Activated T-helper 1 cell treated with Interleukin-2 at 50 U/mL for 16 hours (primary cell): ENCODE measurements at regions not wholly inside any gene's neighbourhood (a gene's known extent, or its start where the extent isn't known, plus 50 kb on each side); places are given as distances from the start of the nearest gene placed in this dataset.
A peak's percentile ranks its signal among the peaks of the same experiment; 100 is the strongest.

Experiments
- DNase-seq: peaks from one replicate; pipeline ENCODE4 v3.0.0-alpha.2; 2020; ENCODE audit warnings: low read depth

DNA sequence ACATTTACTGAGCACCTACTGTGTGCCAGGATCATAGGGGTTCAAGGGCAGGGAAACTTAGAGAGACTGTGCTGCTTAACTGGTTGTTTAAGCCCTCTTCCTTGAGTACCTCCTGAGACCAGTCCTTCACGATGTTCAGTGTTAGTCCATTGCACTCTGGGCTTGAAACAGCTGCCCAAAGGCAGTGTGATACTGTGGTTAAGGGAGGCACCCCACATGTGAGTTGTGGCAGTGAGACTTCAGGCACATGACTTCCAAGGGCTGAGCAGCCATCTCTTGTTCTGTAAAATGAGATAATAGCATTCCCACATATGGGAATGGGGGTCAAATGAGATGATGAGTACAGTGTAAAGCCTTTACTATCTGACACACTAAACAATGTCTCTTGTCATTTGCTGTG, 75.1 kb downstream of the LINGO1 start:
- no peak for DNase-seq

DNA sequence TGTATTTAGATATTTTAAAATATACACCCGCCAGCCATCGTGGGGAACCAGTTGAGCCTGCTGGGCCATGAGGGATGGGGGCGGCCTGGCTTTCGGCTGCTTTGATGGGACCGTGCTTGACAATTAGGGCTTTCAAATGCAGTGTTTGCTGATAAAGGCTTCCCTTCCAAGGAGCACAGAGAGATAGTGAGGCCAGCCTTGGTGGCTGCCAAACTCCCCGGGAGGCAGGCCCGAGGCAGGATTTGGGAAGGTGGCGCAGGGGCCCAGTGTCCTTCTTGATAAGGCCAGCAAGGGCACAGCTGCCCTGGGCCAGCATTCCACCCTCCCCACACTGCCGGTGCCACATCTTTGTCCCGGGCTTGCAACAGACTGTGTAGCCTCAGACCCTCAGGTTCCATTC, 75.6 kb downstream of the LINGO1 start:
- no peak for DNase-seq

DNA sequence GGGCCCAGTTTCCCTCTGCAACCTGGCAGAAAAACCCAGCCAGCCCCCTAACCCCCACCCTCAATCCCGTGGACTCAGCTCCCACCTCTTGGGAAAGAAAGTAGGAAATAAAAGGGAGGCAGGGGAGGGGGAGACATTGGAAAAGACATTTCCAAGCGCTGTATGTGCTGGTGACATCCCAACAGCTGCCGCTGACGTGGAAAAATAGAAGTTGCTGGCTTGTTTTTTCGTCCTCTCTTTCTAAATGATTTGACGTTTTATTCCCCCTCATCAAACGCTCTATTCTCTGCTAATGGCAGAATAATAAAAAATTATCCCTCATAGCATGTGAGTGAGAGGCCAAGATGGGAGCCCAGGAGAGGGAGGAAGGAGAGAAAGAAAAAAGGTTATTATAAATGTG, 76.1 kb downstream of the LINGO1 start:
- no peak for DNase-seq

DNA sequence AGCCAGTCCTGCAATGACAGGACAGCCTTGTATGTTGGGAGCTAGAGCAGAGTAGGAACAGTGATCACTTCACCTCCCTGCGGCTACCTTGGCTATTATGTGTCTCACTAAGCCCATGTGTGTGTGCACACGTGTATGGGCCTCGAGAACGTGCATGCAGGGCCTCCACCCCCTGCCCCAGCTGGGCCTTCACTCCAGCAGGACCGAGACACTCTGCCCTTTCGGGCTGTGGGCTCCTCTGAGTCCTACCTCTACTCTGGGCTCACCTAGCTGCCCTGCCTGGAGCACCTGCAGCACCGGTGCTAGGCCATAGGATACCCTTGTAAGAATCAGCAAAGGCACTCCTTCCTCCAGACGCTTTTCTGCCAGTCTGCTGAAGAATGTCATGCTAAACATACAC, 77.5 kb downstream of the LINGO1 start:
- DNase-seq, result no peak

DNA sequence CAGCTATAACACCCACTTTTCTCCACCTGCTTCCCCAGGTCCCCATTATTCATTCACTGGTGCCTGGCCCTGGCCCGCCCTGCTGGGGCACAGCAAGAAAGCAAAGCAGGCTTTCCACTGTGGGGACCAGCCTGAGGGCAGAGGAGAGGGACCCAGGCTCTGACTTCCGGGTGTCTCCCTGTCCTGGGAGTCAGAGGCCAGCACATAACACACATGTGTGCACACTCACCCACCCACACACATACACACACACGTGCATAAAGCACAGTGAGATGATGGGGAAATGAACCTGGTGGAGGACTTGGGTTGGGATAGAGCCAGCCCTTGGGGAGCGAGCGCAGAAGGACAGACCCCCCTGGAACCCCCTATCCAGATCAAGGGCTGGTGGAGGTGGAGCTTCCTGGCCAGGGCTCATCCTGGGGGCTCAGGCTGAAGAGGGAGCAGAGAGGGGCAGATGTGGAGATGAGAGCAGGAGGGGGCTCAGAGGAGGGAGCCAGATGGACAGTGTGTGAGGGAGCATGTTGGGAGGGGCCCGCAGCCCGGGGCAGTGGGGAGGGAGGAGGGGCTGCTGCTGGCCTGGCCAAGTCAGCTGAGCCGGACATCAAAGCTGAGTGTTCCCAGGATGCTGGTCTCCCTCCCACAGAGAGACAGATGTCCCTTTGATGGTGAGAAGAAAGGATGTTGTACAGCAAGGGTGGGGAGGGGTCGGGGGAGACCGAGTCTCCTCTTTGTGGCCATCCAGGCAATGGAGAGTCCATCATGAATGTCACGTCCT, 78.2 kb downstream of the LINGO1 start:
- no peak for DNase-seq

DNA sequence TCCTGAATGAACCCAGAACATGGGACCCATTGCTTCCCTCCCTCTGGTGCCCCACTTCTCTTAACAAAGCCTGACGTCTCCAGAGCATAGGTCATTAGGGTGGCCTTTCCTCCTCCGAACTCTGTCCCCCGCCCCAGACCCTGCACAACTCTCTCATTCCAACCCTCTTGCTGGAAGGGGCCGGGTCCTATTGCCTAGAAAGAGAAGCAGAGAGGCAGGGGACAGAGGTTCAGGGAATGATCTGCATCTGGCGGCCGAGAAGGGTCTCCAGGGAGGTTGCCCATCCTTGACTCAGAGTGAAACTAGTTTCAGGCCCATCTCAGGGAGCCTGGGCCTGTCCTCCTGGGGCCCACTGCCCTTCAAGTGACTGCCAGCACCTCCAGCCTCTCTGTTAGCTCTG, 79.0 kb downstream of the LINGO1 start:
- DNase-seq, result no peak

DNA sequence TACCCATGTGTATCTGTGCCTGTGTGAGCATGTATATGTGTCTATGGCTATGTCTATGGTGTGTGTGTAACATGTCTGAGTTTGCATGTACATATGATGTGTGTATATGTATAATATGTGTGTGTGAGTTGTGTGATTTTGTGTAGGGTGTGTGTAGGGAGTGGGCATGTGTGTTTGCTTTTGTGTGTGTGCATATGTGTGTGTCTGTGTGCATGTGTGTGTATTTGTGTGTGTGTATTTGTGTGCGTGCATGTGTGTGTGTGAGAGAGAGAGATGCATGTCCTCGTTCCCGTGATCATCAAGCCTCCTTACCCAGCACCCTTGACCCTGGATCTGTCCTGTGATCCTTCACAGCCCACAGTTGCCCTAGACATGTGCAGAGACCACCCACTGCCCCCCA, 79.5 kb downstream of the LINGO1 start:
- no peak for DNase-seq

DNA sequence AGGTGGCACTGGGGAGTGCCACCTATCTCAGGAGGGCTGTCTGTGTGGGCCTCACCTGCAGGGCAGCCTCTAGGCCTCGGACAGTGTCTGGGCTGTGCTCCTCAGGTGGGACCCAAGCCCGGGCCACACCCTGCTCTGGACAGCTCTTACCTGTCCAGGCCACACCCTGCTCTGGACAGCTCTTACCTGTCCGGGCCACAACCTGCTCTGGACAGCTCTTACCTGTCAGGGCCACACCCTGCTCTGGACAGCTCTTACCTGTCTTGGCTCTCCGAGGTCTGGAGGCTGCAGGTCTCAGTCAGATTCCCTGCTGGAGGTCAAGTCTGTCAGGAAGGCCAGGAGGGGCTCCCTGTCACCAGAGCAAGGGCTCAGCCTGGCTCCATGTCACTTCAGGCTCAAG, 80.6 kb downstream of the LINGO1 start:
- no peak for DNase-seq

DNA sequence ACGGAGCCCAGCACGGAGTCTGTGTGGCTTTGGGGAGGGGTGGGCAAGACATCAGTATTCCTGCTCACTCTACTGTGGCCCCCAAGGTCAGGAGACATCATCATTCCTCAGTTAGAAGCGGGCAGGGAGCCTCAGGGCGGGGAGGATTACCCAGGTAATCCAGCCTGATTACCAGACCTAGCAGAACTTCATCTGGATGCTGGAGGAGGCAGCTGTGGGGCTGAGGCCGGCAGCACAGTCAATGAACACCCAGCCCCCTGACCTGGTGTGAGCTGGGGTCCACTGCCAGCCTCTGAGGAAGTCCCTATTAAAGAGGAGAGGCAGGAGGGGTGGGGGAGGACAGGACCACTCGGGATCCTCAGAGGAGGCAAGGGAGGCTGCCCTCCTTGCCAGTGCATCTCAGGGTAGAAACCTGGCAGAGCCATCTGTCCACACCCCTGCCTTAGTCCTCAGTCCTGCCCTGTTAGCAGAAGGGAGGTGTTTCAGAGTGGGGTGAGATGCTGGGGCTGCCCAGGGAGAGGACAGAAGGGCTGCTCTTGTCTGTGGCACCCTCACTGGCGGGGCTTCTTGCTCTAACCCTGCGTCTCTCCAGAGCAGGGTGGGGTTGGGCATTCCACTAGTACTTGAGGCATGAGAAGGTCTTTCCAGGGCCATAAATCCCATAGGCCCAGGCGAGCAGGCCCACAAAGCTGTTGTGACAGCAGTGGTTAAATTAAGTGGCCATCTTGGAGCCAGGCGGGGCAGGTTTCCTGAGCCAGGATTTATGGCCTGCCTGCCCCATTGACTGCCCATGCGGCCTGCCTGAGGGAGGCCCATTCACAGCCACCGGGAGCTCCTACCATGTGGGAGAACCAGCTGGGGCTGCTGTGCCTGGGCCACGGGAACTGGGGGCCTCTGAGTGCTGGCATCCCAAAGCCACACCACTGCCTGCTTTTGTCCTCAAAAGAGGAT, 82.1 kb downstream of the LINGO1 start:
- DNase-seq, result no peak

DNA sequence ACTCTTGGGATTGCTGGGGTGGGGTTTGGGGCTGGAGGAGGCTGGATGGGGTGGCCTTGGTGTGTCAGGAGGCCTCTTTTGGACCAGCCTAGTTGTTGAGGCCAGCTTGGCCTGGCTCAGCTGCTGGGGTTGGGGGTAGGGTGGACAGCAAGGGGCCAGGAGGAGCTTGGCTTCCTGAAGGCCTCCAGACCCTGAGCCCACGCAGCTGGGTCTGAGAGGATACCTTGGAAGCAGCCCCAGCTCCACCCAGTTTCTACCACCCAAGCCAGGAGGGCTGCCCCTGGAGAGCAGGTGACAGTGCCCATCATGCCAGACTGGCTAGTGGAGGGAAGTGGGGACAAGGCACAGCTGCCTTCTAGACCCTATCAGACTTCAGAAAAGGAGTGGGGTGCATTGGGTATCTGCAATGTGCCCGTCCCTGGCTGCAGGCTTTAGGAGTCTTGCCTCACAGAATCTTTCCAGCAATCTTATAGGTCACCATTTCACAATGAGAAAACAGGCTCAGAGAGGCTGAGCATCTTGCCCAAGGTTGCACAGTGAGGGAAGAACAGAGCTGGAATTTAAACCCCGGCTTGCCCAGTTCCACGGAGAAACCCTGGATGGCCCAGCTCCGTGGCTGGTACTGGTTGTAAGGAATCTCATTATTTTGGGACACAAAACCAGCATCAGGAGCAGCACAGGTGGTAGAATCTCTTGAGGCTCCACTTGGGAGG, 83.0 kb downstream of the LINGO1 start:
- no peak for DNase-seq

DNA sequence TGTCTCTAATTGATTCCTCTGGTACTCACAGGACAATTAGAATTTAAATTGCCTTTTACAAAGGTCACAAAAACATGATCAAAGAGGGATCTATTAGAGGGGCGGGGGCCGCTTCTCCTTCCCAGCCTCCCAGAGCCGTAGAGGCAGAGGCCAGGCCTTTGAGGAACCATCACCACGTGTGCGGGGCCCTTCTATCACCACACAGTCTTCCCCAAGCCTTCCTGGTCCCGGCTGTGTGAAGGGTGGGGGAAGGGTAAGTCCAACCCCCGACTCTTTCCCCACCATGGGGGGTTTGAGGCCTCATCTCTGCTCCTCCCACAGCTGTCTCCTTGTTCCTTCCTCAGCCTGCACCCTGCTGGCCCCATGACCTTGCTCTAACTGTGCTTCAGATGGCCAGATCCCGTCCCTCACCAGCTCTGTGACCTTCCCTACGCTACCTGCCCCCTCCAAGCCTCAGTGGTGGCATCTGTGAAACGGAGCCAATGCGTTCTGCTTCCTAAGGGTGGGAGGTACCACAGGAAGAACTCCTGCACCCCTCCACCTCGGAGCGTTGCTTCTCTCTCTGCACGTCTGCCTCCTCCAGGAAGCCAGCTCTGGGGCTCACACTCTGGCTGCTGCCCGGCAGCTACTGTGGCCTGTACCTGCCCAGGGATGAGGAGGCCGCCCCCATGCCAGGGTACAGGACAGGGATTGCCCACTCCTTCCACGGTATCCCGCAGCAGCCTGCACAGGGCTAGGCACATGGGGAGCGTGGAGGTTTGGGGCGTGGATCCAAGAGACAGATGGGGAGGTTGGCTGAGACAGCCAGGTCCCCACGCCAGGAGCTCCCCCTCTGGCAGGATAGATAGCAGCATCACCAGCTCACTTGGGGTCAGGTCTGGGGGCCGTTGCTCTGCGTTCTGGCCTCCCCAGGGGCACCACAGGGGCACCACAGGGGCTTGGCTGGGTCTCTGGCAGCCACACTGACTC, 83.8 kb downstream of the LINGO1 start:
- DNase-seq, result no peak

DNA sequence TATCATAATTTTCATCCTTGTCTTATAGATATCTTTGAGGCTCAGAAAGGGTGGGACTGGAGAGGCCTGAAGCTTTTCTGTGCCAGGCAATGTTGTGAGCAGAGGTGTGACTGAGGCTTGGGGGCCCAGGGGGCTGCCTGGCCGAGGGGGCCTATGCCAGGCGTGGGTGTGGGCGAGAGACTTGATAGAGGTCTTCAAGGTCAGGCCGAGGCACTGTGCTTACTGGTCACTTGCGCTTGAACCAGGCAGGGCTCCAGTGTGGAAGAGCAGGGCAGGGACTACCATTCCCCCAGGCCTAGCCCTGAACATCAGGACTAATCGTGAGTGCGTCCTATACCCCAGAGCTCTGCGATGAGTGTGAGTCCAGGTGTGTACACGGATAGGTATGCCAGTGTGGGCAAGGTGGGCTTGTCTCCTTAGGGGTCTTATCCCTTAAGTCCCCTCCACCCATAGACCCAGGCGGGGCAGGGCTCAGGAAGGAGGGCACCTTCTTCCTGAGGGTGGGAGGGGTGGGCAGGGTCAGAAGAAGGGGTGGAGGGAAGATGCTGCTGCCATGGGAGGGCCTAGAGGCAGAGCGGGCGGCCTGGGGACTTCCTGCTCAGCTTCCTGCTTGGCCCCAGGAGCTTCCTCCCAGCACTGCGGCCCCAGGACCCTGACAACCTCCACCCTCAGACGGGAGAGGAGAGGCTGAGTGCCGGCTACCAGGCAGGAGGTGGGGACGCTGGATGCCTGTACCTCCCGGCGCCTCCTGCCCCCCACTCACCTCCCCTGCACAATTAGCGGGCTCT, 84.7 kb downstream of the LINGO1 start:
- no peak for DNase-seq

DNA sequence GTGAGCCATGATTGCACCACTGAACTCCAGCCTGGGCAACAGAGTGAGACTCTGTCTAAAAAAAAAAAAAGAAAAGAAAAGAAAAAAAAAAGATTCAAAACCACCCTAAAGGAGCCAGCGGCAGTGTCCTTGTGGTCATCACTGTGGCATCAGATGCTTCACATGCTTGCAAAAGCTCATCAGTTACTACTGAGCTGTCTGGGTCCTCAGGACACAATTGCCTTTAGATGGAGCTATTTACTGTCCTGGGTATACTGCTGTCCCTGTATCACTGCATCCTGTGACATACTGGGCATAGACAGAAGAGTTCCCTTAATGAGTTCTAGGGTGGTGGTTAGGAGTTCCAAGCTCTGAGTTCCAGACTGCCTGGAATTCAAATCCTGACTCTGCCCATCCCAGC, 85.8 kb downstream of the LINGO1 start:
- no peak for DNase-seq

DNA sequence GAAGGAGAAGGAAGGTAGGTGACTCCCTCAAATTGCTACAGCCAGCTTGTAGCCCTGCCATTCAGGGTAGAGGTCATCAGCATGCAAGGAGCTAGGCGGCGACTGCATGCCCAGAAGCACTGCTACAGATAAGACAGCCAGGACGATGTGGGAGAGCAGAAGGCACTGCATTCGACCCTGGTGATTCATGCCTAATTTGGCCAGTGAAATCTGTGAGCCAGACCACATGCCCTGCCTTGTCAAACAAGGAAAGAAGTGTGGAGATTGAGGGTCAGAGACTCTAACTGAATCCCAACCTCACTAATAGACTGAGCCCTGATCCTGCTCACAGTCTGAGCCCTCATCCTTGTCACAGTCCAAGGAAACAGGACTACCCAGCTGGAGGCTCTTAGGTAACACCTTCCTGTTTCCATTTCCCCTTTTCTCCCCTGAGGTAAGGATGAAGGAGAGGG, 86.6 kb downstream of the LINGO1 start:
- no peak for DNase-seq

DNA sequence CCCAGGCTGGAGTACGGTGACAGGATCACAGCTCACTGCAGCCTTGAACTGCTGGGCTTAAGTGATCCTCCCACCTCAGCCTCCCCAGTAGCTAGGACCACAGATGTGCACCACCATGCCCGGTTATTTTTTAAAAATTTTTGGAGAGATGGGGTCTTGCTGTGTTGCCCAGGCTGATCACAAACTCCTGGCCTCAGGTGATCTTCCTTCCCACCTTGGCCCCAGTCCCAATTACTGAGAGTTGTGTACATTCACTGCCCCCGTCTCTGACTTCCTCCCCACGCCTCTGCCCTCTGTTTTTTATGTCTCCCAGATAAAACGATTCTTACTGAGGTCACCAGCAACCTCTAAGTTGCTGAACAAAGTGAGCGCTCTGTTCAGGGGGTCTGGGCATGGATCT, 87.7 kb downstream of the LINGO1 start:
- DNase-seq, result no peak

DNA sequence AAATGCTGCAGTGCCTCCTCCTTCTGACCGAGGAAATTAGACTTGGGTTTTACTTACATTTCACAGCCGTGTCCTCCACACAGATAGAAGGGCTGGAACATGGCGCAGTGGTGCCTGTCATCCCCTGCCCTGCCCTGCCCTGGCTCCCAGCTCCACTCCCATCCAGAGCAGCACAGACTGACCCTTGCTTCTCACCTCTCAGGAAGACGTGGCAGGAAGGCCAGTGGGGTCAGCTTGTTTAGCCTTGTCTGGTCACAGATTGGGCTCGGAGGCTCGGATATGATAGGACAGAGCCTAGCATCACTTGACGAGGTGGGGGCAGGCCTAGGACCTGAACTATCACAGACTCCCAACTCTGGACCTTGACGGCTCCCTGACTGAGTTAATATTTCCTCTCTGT, 88.5 kb downstream of the LINGO1 start:
- no peak for DNase-seq

DNA sequence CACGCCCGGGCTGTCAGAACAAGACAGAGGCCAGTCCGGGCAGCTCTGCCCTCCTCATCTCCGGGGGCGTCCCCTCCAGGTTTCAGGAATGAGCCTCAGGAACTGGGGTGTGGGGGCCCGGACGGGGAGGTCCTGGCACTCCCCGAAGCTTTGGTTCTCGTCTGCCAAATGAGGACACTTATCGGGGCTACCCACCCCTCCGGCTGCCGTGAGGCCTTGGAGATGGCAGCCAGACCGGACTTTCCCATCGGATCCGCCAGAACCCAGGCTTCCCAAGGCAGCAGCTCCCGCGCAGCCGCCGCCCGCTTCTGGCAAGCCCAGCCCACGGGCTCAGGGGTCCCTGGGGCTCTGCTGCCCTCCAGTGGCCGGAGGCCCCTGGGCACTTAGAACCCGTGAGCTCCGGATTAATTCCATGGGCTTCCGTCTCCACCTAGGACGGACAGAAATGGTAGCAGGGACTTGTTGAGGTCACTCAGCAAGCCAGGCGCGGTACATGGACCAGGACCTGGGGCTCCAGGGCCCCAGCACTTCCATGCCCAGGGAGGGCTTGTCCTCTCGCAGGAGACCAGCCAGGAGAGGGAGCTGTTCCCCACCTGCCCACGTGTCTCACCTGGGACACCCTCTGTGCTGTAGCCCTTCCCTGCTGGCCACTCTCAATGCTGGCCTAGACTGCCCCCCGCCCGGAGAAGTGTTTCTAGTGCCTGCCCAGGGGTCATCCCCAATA, 89.4 kb downstream of the LINGO1 start:
- DNase-seq, result peak; percentile 55

DNA sequence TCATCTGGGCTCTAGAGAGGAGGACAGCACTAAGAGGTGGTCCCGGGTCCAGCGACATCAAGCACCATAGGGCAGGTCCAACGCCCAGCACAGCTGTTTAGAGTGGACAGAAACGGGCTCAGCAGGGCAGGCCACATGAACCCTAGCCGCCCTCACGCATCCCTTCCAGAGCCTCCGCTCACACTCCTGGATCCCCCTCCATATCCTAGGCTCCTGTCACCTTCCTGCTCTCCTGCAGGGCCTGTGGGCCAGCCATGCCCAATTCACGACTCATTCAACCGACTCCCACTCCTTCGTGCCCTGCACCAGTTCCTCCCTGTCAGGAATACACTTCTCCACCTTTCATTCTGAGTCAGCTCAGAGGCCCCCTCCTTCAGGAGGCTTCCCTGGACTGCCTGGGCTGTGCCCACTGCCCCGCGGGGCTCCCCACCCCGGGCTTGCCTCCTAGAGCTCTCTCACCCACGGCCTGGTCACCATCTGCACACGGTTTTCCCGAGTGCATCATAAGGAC, 90.2 kb downstream of the LINGO1 start:
- DNase-seq, result no peak

DNA sequence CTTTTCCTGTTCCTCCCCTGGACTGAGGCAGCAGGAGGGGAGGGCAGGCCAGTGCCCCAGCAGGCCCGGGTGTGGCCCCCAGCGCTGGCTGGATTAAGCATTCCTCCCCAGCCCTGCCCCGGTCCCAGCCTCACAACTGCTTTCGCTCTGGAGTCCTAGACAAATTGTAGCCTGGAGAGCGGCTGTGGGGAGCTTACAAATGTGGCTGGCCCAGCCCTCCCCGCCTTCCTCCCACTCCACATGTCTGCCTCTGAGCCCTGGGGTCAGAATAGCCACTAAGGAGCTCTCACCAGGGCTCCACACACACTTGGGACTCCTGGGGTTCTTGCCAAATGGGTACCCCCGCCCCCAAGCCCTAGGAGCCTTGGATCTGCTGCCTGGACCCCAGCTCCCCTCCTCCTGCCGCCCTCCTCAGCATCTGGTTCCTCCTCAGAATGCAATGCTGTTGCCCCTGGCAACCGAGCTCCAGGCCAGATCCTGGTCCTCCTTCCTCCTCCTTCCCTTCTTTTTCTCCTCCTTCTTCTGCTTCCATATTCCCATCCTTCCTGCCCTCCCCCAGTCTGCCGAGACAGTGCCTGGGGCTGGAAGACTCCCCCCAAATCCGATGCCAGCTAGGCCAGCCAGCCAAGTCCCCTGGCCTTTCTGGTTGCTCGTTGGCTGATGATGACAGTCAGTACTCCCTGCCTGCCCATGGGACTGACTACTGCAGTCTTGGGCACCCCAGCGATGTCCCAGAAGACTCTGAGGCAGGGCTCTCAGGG, 91.1 kb downstream of the LINGO1 start:
- no peak for DNase-seq
